CD4-positive, alpha-beta T cell treated with Interferon gamma for 1 hour (primary cell): ENCODE measurements at regions not wholly inside any gene's neighbourhood (a gene's known extent, or its start where the extent isn't known, plus 50 kb on each side); places are given as distances from the start of the nearest gene placed in this dataset.
"Not testable (repeated sequence)": the region's sequence is repeated elsewhere in the genome, so short reads cannot be mapped to it uniquely, and the experiment has no call there.

Source experiments
- DNase-seq: peaks from one replicate; pipeline ENCODE4 v3.0.0-alpha.2; 2020

- DNase-seq, result no peak
Observed at GRCh38 chr22:49356428-49356827, 471.2 kb downstream of the BRD1 start.

- DNase-seq, result no peak
Observed at GRCh38 chr22:49355211-49355920, 472.3 kb downstream of the BRD1 start.

- DNase-seq, result no peak
Observed at GRCh38 chr22:49354516-49355210, 473.0 kb downstream of the BRD1 start.

GRCh38 chr22:49353235-49353634 is 474.4 kb downstream of the BRD1 start:
- DNase-seq, result no peak

GRCh38 chr22:49352361-49353169 is 475.1 kb downstream of the BRD1 start:
- DNase-seq, result no peak

- DNase-seq, result no peak
Observed at GRCh38 chr22:49351761-49352227, 475.9 kb downstream of the BRD1 start.

- DNase-seq, result no peak
Observed at GRCh38 chr22:49350441-49351121, 477.1 kb downstream of the BRD1 start.

- no peak for DNase-seq
Observed at GRCh38 chr22:49349841-49350381, 477.8 kb downstream of the BRD1 start.

GRCh38 chr22:49349181-49349835 is 478.4 kb downstream of the BRD1 start:
- DNase-seq, result no peak

GRCh38 chr22:49348631-49349030 is 479.0 kb downstream of the BRD1 start:
- no peak for DNase-seq

- no peak for DNase-seq
Observed at GRCh38 chr22:49347376-49347775, 480.3 kb downstream of the BRD1 start.

GRCh38 chr22:49345896-49346295 is 481.8 kb downstream of the BRD1 start:
- no peak for DNase-seq

- no peak for DNase-seq
Observed at GRCh38 chr22:49344656-49345055, 483.0 kb downstream of the BRD1 start.

- DNase-seq, result no peak
Observed at GRCh38 chr22:49344161-49344560, 483.5 kb downstream of the BRD1 start.

- DNase-seq, result no peak
Observed at GRCh38 chr22:49340406-49340805, 487.3 kb downstream of the BRD1 start.

- not testable (repeated sequence) for DNase-seq
Observed at GRCh38 chr22:49336483-49336882, 491.2 kb downstream of the BRD1 start.

- DNase-seq, result no peak
Observed at GRCh38 chr22:49334976-49335375, 492.7 kb downstream of the BRD1 start.

- no peak for DNase-seq
Observed at GRCh38 chr22:49334449-49334789, 493.3 kb downstream of the BRD1 start.

- DNase-seq, result no peak
Observed at GRCh38 chr22:49333206-49333605, 494.5 kb downstream of the BRD1 start.

GRCh38 chr22:49332691-49333090 is 495.0 kb downstream of the BRD1 start:
- no peak for DNase-seq

GRCh38 chr22:49331878-49332277 is 495.8 kb downstream of the BRD1 start:
- no peak for DNase-seq

- no peak for DNase-seq
Observed at GRCh38 chr22:49331223-49331815, 496.4 kb downstream of the BRD1 start.
